NCI-H146 treated with DMSO at 0.1 percent for 48 hours (cell line): ENCODE measurements at regions not wholly inside any gene's neighbourhood (a gene's known extent, or its start where the extent isn't known, plus 50 kb on each side); places are given as distances from the start of the nearest gene placed in this dataset.

Experiments used
- DNase-seq: peaks from one replicate; lab custom pipeline; 2025; ENCODE audit not compliant: unreplicated experiment; lab: John Stamatoyannopoulos, UW

GRCh38 chr21:15149600-15150224, 84.9 kb upstream of the NRIP1 start:
- no peak for DNase-seq

GRCh38 chr21:15151385-15152103, 86.7 kb upstream of the NRIP1 start:
- no peak for DNase-seq

- no peak for DNase-seq
Measured at GRCh38 chr21:15152591-15152990, 87.8 kb upstream of the NRIP1 start.

GRCh38 chr21:15159382-15160020, 94.7 kb upstream of the NRIP1 start:
- no peak for DNase-seq

- no peak for DNase-seq
Measured at GRCh38 chr21:15160136-15160535, 95.3 kb upstream of the NRIP1 start.

GRCh38 chr21:15162921-15163320, 98.1 kb upstream of the NRIP1 start:
- no peak for DNase-seq

GRCh38 chr21:15164273-15164672, 99.5 kb upstream of the NRIP1 start:
- no peak for DNase-seq

GRCh38 chr21:15164678-15165303, 100.0 kb upstream of the NRIP1 start:
- no peak for DNase-seq

GRCh38 chr21:15170614-15171013, 105.8 kb upstream of the NRIP1 start:
- no peak for DNase-seq

GRCh38 chr21:15171546-15171945, 106.7 kb upstream of the NRIP1 start:
- DNase-seq = no peak

- no peak for DNase-seq
Measured at GRCh38 chr21:15172963-15173362, 108.2 kb upstream of the NRIP1 start.

GRCh38 chr21:15174923-15175322, 110.1 kb upstream of the NRIP1 start:
- no peak for DNase-seq

GRCh38 chr21:15182731-15183130, 117.9 kb upstream of the NRIP1 start:
- DNase-seq = no peak

GRCh38 chr21:15183813-15184257, 119.0 kb upstream of the NRIP1 start:
- DNase-seq = no peak

GRCh38 chr21:15190412-15190811, 125.6 kb upstream of the NRIP1 start:
- DNase-seq = no peak

GRCh38 chr21:15190837-15191236, 126.0 kb upstream of the NRIP1 start:
- no peak for DNase-seq

GRCh38 chr21:15191342-15191741, 126.5 kb upstream of the NRIP1 start:
- no peak for DNase-seq

- no peak for DNase-seq
Measured at GRCh38 chr21:15192243-15192642, 127.4 kb upstream of the NRIP1 start.

- no peak for DNase-seq
Measured at GRCh38 chr21:15193937-15194336, 129.1 kb upstream of the NRIP1 start.

- no peak for DNase-seq
Measured at GRCh38 chr21:15195104-15195503, 130.3 kb upstream of the NRIP1 start.

- DNase-seq = no peak
Measured at GRCh38 chr21:15195768-15196167, 131.0 kb upstream of the NRIP1 start.

GRCh38 chr21:15197696-15198095, 132.9 kb upstream of the NRIP1 start:
- no peak for DNase-seq
